GM12872 (cell line): ENCODE measurements at regions not wholly inside any gene's neighbourhood (a gene's known extent, or its start where the extent isn't known, plus 50 kb on each side); places are given as distances from the start of the nearest gene placed in this dataset.

ENCODE experiments used
- CTCF ChIP-seq: IDR thresholded peaks from 3 replicates; pipeline ENCODE4 v1.5.1; 2011; ENCODE audit warnings: low read depth, mild to moderate bottlenecking, low read length, moderate library complexity; ENCODE audit not compliant: insufficient read depth

DNA sequence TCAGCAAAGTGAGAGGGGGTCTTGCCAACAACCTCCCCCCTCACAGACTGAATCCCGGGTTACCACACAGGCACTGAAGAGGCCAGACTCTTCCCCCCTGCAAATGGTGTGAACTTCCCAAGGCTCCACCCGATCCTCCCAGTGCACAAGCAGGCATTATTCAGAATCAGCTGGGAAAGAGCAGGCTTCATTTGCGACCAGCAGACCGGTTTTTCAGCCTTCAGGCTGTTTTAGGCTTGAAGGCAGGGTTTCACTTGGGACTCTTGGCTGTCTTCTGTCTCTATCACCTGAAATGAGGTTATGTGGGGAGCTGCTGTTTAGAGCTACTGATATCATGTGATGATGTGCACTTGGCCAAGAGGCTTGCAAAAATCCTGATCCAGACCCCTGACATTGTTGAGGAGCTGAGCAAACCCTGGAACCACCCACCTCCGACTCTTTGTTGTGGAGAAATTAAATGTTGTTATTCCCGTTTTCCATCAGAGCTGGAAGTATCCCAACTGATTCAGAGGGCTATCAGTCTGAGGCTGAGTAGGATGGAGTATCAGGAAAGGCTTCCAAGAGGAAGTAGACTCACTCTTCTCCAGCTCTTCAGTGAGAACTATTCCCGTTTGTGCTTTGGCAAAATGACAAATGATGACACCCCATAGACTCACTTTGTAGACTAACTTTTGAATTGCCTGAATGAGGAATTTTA is 63.3 kb upstream of the ZFR start:
- no peak for TF ChIP-seq CTCF

GRCh38 chr5:32506799-32507198 is 62.3 kb upstream of the ZFR start:
- TF ChIP-seq CTCF: no peak

- TF ChIP-seq CTCF: no peak
These were observed 61.7 kb upstream of the ZFR start for GRCh38 chr5:32506201-32506661.

GRCh38 chr5:32505756-32506155 is 61.2 kb upstream of the ZFR start:
- no peak for TF ChIP-seq CTCF

DNA sequence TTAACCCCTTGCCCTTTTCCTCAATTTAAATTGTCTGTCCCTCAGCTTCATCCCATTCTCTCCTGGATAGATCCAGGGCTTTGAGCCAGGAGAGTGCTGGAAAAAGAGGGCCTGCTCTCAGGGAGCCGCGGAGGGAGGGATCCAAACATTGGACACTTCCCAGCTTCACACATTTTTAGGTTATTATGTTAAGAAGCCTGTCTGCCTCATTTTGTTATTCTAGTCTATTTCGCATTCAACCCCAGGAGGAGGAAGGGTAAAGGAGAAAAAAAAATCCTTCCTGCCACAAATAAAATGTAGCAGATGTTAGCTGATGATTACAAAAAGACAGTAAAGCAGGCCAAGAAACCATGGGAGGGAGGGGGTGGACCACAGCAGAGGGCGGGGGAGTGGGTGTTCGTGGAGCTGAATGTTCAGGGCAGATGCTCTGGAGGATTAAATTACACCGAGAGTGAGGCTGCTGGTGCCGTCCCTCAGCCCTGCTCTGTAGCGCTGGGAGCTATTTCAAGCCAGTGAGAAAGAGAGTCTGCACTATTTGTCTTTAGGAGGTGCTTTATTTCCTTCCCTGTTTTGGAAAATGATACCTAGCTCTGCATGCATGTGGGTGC is 60.6 kb upstream of the ZFR start:
- no peak for TF ChIP-seq CTCF

DNA sequence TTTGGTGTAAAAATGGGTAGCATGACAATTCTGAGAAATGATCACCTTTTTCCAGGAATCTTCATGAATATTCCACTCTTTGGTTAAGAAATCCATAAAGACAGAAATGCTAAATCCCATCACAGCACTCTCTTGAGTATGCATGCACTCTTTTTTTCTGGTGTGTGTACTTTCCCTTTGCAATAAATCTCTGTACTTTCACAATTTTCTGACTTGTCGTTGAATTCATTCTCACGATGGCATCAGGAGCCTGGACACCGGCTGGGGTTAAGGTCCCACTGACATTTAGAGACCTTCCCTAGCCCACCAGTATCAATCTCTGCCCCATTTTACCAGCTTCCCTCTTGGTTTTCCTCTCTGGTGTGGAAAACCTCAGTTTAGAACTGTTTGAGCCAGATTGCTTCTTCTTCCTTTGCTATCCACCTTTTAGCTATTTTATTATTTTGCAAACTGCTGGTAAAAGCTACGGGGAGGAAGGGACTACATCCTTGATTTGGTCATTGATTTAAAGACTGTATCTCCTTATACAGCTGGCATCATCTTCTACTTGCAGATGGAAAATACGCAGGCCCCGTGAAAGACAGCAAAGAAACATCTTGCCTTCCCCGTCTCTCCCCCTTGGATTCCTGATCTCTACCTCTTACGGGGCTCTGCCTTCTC is 59.9 kb upstream of the ZFR start:
- no peak for TF ChIP-seq CTCF

- TF ChIP-seq CTCF: no peak
These were observed 58.7 kb upstream of the ZFR start for GRCh38 chr5:32503261-32503660.
